GM23248 (cell line): ENCODE measurements at regions not wholly inside any gene's neighbourhood (a gene's known extent, or its start where the extent isn't known, plus 50 kb on each side); places are given as distances from the start of the nearest gene placed in this dataset.
A peak's percentile ranks its signal among the peaks of the same experiment; 100 is the strongest.
"Not testable (repeated sequence)": the region's sequence is repeated elsewhere in the genome, so short reads cannot be mapped to it uniquely, and the experiment has no call there.

Experiments
- DNase-seq: peaks from one replicate; pipeline ENCODE4 v3.0.0-alpha.2; 2015
- H2AFZ ChIP-seq: fragments of 200-600 bp; sonication (generic); 2 replicates; pipeline ENCODE4 v1.6.1; 2016; ENCODE audit warnings: antibody characterized with exemption
- H3F3A ChIP-seq: fragments of 200-600 bp; sonication (generic); 2 replicates; pipeline ENCODE4 v1.6.1; 2016; ENCODE audit warnings: mild to moderate bottlenecking, antibody characterized with exemption, mixed run types; ENCODE audit not compliant: insufficient read depth
- H3K27ac ChIP-seq: fragments of 200-600 bp; sonication (generic); 2 replicates; pipeline ENCODE4 v1.5.1; 2016; ENCODE audit warnings: mild to moderate bottlenecking
- H3K27me3 ChIP-seq: fragments of 200-600 bp; sonication (generic); replicated peaks from 2 replicates; pipeline ENCODE4 v1.6.1; 2016; ENCODE audit warnings: mild to moderate bottlenecking; ENCODE audit not compliant: insufficient read depth
- H3K36me3 ChIP-seq: fragments of 200-600 bp; sonication (generic); 2 replicates; pipeline ENCODE4 v1.6.1; 2016; ENCODE audit warnings: low read depth, mild to moderate bottlenecking
- H3K4me1 ChIP-seq: fragments of 200-600 bp; sonication (generic); 2 replicates; pipeline ENCODE4 v1.6.1; 2016; ENCODE audit warnings: mild to moderate bottlenecking; ENCODE audit not compliant: insufficient read depth
- H3K4me2 ChIP-seq: fragments of 200-600 bp; sonication (generic); one replicate; pipeline ENCODE4 v1.6.1; 2016; ENCODE audit warnings: mild to moderate bottlenecking; ENCODE audit not compliant: unreplicated experiment
- H3K4me3 ChIP-seq: fragments of 200-600 bp; sonication (generic); 2 replicates; pipeline ENCODE4 v1.5.1; 2016; ENCODE audit warnings: mild to moderate bottlenecking
- H3K79me2 ChIP-seq: fragments of 200-600 bp; sonication (generic); 2 replicates; pipeline ENCODE4 v1.6.1; 2016; ENCODE audit warnings: mild to moderate bottlenecking; ENCODE audit not compliant: insufficient read depth
- H3K9ac ChIP-seq: fragments of 200-600 bp; sonication (generic); 2 replicates; pipeline ENCODE4 v1.6.1; 2016; ENCODE audit warnings: mild to moderate bottlenecking
- H3K9me2 ChIP-seq: fragments of 200-600 bp; sonication (generic); 2 replicates; pipeline ENCODE4 v1.6.1; 2016; ENCODE audit warnings: mixed run types, mild to moderate bottlenecking, moderate library complexity; ENCODE audit not compliant: insufficient read depth
- H3K9me3 ChIP-seq: fragments of 200-600 bp; sonication (generic); one replicate; pipeline ENCODE4 v1.6.1; 2017; ENCODE audit warnings: low read depth
- H4K20me1 ChIP-seq: fragments of 200-600 bp; sonication (generic); 2 replicates; pipeline ENCODE4 v1.6.0; 2016; ENCODE audit not compliant: insufficient read depth
- EZH2 ChIP-seq: fragments of 200-600 bp; sonication (generic); IDR thresholded peaks from 2 replicates; pipeline ENCODE4 v1.6.1; 2018; ENCODE audit warnings: antibody characterized with exemption, mild to moderate bottlenecking; ENCODE audit not compliant: insufficient read depth, poor library complexity, severe bottlenecking
- EZH2phosphoT487 ChIP-seq: fragments of 200-600 bp; sonication (generic); IDR thresholded peaks from 2 replicates; pipeline ENCODE4 v1.6.1; 2018; ENCODE audit warnings: antibody characterized with exemption, moderate library complexity, mild to moderate bottlenecking, low read depth; ENCODE audit not compliant: insufficient read depth
- WGBS, 2 experiments: methylation state at CpG; one replicate each; pipeline ENCODE4 v1.1.6; 2015 to 2017; ENCODE audit warnings: low lambda C conversion rate in 2 of 2, low coverage in 1 of 2; ENCODE audit errors: missing lambda C conversion rate in 2 of 2; 5-methylcytosine and 5-hydroxymethylcytosine counted together
- in situ Hi-C: fragments of 300-500 bp; cut with MboI; formaldehyde crosslinking; loops from 2 replicates; pipeline ENCODE4 v1.15.0; 2020

- DNase-seq = no peak
- Histone ChIP-seq H3K9me2 (no peaks in the 10 kb centered on the region), H3K79me2 (no peaks in the 10 kb centered on the region), H3K4me2 (no peak overlapping the region), H2AFZ (peak overlapping the region; percentile 31; the same call in 1 of the 2 replicates), H3K9me3 (no peaks in the 10 kb centered on the region), H3K9ac (no peak overlapping the region), H3K4me3 (no peak overlapping the region), H3F3A (peaks cover 12% of the 10 kb centered on the region; the same call in 1 of the 2 replicates), H3K4me1 (peaks cover 21% of the 10 kb centered on the region), H3K27me3 (no peaks in the 10 kb centered on the region), H3K36me3 (no peaks in the 10 kb centered on the region), H3K27ac (peak overlapping the region; percentile 24; the same call in 1 of the 2 replicates), H4K20me1 (no peaks in the 10 kb centered on the region)
- WGBS, 2 experiments = 71 to 75% methylated on average over 3 of the region's 3 CpGs
- TF ChIP-seq EZH2phosphoT487 = no peak
- in situ Hi-C loops = no loop called here
Measured at GRCh38 chr2:62654876-62655359, 50.6 kb upstream of the EHBP1 start.

DNA sequence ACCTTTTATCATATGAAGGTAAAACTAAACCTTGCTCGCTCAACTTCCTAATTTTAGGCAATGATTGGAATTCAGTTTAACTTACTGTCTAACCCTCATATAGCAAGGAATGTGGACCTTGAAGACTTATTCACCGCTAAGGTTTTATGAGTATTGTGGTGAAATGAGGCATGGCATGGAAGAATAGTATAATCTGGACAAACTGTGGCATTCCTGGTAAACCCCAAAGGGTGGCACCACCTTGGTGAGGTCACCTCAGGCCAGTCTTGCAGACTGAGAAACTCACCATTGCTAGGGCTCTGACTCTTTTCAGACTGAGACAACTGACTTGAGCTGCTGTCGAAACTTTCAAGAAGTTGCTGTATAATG lies 51.1 kb upstream of the EHBP1 start:
- Histone ChIP-seq H4K20me1 (no peaks in the 10 kb centered on the region), H3K4me3 (no peak overlapping the region), H3K4me1 (peaks cover 16% of the 10 kb centered on the region), H3K27me3 (no peaks in the 10 kb centered on the region), H3K36me3 (no peaks in the 10 kb centered on the region), H3K9ac (no peak overlapping the region), H3K79me2 (no peaks in the 10 kb centered on the region), H3K9me2 (no peaks in the 10 kb centered on the region), H3K4me2 (no peak overlapping the region), H3K27ac (peak overlapping the region; percentile 24; the same call in 1 of the 2 replicates), H2AFZ (peak overlapping the region; percentile 31; the same call in 1 of the 2 replicates), H3F3A (0 out of 2 replicates have a peak, but pooled peaks cover 8% of the 10 kb centered on the region), H3K9me3 (no peaks in the 10 kb centered on the region)
- peak; percentile 61 for DNase-seq
- in situ Hi-C loops = no loop called here
- TF ChIP-seq EZH2 = no peak
- TF ChIP-seq EZH2phosphoT487 = no peak
- 87 to 90% methylated on average over 3 of the region's 3 CpGs for WGBS, 2 experiments

DNA sequence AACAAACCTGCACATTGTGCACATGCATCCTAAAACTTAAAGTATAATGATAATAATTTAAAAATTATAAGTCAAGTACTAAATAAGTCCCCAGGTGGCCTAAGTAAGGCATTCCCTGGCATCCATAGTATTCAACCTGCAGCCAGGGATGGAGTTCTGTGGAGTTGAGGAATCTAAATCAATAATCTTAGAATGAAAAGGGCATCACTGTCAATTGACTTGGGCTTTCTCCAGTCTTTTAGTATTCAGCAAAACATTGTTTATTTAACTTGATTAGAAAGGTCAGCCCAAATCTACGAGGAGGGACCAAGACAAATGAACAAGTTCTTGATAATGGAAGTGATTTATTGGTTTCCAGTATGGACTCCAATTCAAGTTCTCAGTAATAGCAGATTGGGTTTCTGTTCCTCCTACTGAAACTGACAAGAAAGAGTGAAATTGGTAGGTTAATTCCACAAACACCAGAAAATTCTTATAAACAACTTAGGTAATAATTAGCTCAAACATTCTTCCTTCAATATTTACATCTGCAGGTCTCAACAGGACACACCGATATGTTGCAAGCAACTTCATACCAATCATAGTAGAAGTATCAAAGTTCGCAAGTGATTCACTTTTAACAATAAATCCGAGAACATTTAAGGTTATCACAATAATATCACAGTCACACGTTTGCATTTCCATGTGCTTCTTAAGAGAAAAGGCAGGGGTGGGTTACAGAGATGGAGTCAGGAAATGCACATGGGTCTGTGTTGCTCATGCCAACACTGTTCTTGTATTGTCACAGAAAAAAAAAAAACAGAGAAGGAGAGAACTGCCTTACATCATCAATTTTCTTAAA lies 51.7 kb upstream of the EHBP1 start:
- DNase-seq = no peak
- no peak for TF ChIP-seq EZH2
- TF ChIP-seq EZH2phosphoT487 = no peak
- no peaks in the 10 kb centered on the region for H3K36me3 ChIP-seq

DNA sequence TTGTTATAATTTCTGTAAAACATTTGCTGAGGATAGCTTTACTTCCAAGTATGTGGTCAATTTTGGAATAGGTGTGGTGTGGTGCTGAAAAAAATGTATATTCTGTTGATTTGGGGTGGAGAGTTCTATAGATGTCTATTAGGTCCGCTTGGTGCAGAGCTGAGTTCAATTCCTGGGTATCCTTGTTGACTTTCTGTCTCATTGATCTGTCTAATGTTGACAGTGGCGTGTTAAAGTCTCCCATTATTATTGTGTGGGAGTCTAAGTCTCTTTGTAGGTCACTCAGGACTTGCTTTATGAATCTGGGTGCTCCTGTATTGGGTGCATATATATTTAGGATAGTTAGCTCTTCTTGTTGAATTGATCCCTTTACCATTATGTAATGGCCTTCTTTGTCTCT lies 56.4 kb upstream of the EHBP1 start:
- 58 to 88% methylated on average over 2 of the region's 2 CpGs for WGBS, 2 experiments
- H4K20me1 ChIP-seq, H3K4me3 ChIP-seq, in situ Hi-C loops, H3K4me2 ChIP-seq, H3K9me2 ChIP-seq, H3F3A ChIP-seq, H3K4me1 ChIP-seq, H3K27ac ChIP-seq, H3K27me3 ChIP-seq, H2AFZ ChIP-seq, H3K9ac ChIP-seq, H3K9me3 ChIP-seq, DNase-seq, H3K36me3 ChIP-seq, H3K79me2 ChIP-seq: not testable (repeated sequence)

More for the DNA sequence above, 51.7 kb upstream of the EHBP1 start:
- no peak overlapping the region for H3K4me2 ChIP-seq
- no peak overlapping the region for H3K9ac ChIP-seq
- no peaks in the 10 kb centered on the region for H3K79me2 ChIP-seq
- no peak overlapping the region for H3K27ac ChIP-seq
- peaks cover 13% of the 10 kb centered on the region for H3K4me1 ChIP-seq
- no peaks in the 10 kb centered on the region for H4K20me1 ChIP-seq
- in situ Hi-C loops = no loop called here
- H3K9me3 ChIP-seq = no peaks in the 10 kb centered on the region
- H2AFZ ChIP-seq = 0 out of 2 replicates have a peak overlapping the region, but pooled peaks have one; percentile 31
- H3K27me3 ChIP-seq = no peaks in the 10 kb centered on the region
- H3K4me3 ChIP-seq = no peak overlapping the region
- H3K9me2 ChIP-seq = no peaks in the 10 kb centered on the region
- H3F3A ChIP-seq = 0 out of 2 replicates have a peak, but pooled peaks cover 8% of the 10 kb centered on the region
- 80 to 81% methylated on average over 5 of the region's 5 CpGs for WGBS, 2 experiments
